HL-60 (cell line): ENCODE measurements at regions not wholly inside any gene's neighbourhood (a gene's known extent, or its start where the extent isn't known, plus 50 kb on each side); places are given as distances from the start of the nearest gene placed in this dataset.
"Not testable (repeated sequence)": the region's sequence is repeated elsewhere in the genome, so short reads cannot be mapped to it uniquely, and the experiment has no call there.

Experiments
- GABPA ChIP-seq: IDR thresholded peaks from 2 replicates; pipeline ENCODE4 v1.6.1; 2012; ENCODE audit warnings: low read depth
- POLR2AphosphoS5 ChIP-seq: IDR thresholded peaks from 2 replicates; pipeline ENCODE4 v1.6.1; 2012; ENCODE audit warnings: low read depth
- TF ChIP-seq, protein P1 (sequence below): IDR thresholded peaks from one replicate; pipeline ENCODE4 v1.5.1; 2011; ENCODE audit warnings: low read length, control low read depth, inconsistent platforms; ENCODE audit not compliant: insufficient read depth

DNA sequence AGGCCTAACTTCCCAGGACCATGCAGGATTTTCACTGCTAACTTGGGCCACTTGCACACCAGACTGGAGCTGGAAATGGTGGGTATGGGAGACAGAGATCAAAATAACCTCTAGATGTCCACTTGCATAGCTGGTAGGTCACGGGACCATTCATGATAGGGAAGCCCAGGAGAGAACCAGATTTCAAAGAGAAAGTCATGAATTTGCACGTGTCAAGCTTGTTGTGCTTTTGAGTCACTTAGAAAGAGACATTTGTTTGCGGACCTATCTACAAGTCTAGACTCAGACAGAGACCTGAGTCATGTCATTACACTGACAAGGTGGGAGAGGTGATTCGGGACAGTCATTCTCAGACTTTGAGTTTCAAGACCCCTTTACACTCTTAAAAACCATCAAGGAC lies 704.1 kb downstream of the DTWD2 start:
- TF ChIP-seq, protein P1, sequence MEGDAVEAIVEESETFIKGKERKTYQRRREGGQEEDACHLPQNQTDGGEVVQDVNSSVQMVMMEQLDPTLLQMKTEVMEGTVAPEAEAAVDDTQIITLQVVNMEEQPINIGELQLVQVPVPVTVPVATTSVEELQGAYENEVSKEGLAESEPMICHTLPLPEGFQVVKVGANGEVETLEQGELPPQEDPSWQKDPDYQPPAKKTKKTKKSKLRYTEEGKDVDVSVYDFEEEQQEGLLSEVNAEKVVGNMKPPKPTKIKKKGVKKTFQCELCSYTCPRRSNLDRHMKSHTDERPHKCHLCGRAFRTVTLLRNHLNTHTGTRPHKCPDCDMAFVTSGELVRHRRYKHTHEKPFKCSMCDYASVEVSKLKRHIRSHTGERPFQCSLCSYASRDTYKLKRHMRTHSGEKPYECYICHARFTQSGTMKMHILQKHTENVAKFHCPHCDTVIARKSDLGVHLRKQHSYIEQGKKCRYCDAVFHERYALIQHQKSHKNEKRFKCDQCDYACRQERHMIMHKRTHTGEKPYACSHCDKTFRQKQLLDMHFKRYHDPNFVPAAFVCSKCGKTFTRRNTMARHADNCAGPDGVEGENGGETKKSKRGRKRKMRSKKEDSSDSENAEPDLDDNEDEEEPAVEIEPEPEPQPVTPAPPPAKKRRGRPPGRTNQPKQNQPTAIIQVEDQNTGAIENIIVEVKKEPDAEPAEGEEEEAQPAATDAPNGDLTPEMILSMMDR = not testable (repeated sequence)
- not testable (repeated sequence) for TF ChIP-seq POLR2AphosphoS5, GABPA
